Suprapubic skin (tissue), 4 donors: ENCODE measurements at regions not wholly inside any gene's neighbourhood (a gene's known extent, or its start where the extent isn't known, plus 50 kb on each side); places are given as distances from the start of the nearest gene placed in this dataset.
"Not testable (repeated sequence)": the region's sequence is repeated elsewhere in the genome, so short reads cannot be mapped to it uniquely, and the experiment has no call there.

Experiments used
- DNase-seq, 2 donors: peaks; one replicate each; pipeline ENCODE4 v3.0.0-alpha.2; 2019; ENCODE audit warnings: low spot score in 2 of 2
- H3K27ac ChIP-seq: fragments of 200-600 bp; sonication (generic); one replicate; pipeline ENCODE4 v1.5.1; 2019
- H3K27me3 ChIP-seq: fragments of 200-600 bp; sonication (generic); one replicate; pipeline ENCODE4 v1.5.1; 2019
- H3K36me3 ChIP-seq: fragments of 200-600 bp; sonication (generic); one replicate; pipeline ENCODE4 v1.5.1; 2019
- H3K4me1 ChIP-seq: fragments of 200-600 bp; sonication (generic); one replicate; pipeline ENCODE4 v1.5.1; 2019
- H3K4me3 ChIP-seq: fragments of 200-600 bp; sonication (generic); one replicate; pipeline ENCODE4 v1.5.1; 2019; ENCODE audit warnings: mild to moderate bottlenecking
- H3K9me3 ChIP-seq: fragments of 200-600 bp; sonication (generic); one replicate; pipeline ENCODE4 v1.5.1; 2019
- EP300 ChIP-seq: sonication (generic); formaldehyde crosslinking; IDR thresholded peaks from one replicate; pipeline ENCODE4 v1.6.1; 2017; ENCODE audit warnings: antibody characterized with exemption
- POLR2A ChIP-seq, 2 donors: fragments of 450-650 bp; IDR thresholded peaks; one replicate each; pipeline ENCODE4 v1.6.1; 2017; ENCODE audit warnings: antibody characterized with exemption in 2 of 2, mild to moderate bottlenecking in 2 of 2, moderate library complexity in 2 of 2
- POLR2AphosphoS5 ChIP-seq, 3 donors: sonication (generic); formaldehyde crosslinking; IDR thresholded peaks; one replicate each; pipeline ENCODE4 v1.6.1; 2017; ENCODE audit warnings: antibody characterized with exemption in 3 of 3
- WGBS: methylation state at CpG from one replicate; pipeline ENCODE4 v1.1.5; 2018; 5-methylcytosine and 5-hydroxymethylcytosine counted together
- TF ChIP-seq, protein P1 (sequence below), 2 donors: fragments of 200-600 bp in 1 of 2; fragments of 450-650 bp in 1 of 2; sonication (generic) in 1 of 2; IDR thresholded peaks; one replicate each; pipeline ENCODE4 v1.5.1; 2016 to 2019; ENCODE audit warnings: antibody characterized with exemption in 2 of 2, mild to moderate bottlenecking in 1 of 2, moderate library complexity in 1 of 2

DNA sequence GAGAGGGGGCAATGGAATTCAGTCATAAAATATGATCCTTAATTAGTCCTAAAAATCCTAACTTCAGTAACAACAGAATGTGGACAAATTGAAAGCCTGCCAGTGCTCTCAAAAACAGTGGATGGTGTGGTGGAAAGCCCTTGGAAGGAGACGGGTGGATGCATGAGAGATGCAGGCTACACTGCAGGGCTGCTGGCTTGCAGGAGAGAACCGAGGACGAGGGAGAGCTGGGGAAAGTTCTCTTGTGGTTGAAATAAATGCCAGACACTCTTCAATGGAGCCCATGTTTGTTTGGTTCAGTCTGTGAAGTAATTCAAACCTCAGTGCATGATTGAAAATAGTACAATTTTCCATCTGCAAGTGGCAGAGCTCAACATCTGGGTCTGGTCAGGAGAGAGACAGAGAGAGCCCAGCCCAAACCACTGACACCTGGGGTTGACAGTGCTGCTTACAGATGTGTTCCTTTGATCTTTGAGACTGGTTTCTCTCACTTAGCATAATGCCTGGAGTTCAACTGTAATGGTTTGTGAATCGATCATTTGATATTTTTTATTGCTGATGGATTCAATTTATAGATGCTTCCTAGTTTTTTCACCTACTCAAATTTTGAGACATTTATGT is 544.9 kb downstream of the GOLGA6L6 start:
- DNase-seq, H3K27me3 ChIP-seq, H3K27ac ChIP-seq, H3K36me3 ChIP-seq, H3K4me3 ChIP-seq, H3K4me1 ChIP-seq, H3K9me3 ChIP-seq: not testable (repeated sequence)
- 53% methylated on average over 3 of the region's 4 CpGs for WGBS

DNA sequence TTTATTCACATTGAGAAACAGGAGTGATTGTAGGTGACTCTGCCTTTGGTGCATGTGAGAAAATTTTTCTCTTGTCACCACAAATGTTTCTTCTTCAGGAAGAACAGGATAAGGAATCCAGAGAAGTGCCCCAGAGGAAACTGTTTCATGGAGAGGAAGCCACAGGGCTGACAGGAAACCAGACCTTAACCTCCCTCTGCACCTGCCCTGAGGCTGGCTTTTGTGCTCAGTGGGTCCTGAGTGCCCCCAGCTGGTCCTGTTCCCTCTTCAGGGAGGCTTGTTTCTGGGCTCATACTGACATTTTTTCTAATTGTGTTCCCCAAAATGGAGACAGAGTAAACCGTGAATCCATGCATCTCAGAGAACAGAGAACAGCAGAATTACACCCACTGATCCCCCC is 546.3 kb downstream of the GOLGA6L6 start:
- not testable (repeated sequence) for H3K27ac ChIP-seq, H3K4me3 ChIP-seq, DNase-seq, H3K9me3 ChIP-seq, H3K4me1 ChIP-seq, H3K36me3 ChIP-seq, H3K27me3 ChIP-seq
- WGBS = 27% methylated on average over 1 of the region's 1 CpG

DNA sequence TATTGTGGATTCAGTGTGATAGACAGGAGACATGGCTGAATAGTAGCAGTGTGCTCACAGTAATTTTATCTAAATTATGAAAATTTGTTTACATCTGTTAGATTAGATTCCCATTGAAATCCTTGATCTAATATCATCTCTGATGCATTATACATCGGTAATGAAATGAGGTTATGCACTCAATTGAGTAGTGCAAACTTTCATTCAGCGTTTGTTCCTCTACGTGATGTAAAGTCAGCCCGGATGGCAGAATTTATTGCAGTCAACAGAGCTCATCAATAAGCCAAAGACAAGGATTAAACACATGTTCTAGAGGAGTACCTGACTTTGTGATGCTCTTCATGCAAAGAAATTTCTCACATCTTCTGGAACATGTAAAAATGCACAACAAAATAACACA is 549.2 kb downstream of the GOLGA6L6 start:
- no peaks in the 10 kb centered on the region for H3K9me3 ChIP-seq
- H3K4me3 ChIP-seq = no peak overlapping the region
- 70% methylated on average over 4 of the region's 4 CpGs for WGBS
- H3K27me3 ChIP-seq = no peaks in the 10 kb centered on the region
- no peak for DNase-seq
- no peak for TF ChIP-seq EP300
- no peak overlapping the region for H3K27ac ChIP-seq
- no peaks in the 10 kb centered on the region for H3K4me1 ChIP-seq
- H3K36me3 ChIP-seq = no peaks in the 10 kb centered on the region

DNA sequence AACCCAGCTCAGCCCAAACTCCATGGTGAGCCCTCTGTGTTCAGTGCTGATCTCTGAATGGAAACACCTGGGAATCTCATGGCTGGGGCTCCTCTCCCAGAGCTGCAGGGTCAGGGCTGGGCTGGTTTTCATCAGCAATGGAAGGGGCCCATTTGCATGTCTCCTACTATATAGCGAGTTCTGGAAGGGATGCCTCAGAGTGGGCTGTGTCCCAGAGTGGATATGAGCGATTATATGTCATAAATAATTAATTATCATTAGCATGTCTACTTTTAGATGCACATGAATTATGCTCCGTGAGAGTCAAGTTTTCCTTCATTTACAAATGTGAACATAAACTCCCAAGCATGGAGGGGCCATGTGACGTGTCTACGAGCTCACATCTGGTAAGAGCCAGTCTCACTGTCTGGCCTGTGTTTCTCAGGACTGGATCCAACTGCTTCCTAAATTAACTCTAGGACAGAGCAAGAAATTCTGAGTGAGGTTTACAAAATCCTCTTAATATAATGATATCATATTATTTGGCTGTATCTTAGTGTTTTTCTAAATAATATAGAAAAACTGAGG is 553.4 kb downstream of the GOLGA6L6 start:
- no peaks in the 10 kb centered on the region for H3K9me3 ChIP-seq
- H3K4me1 ChIP-seq = no peaks in the 10 kb centered on the region
- 71% methylated on average over 5 of the region's 5 CpGs for WGBS
- H3K27me3 ChIP-seq = no peaks in the 10 kb centered on the region
- no peaks in the 10 kb centered on the region for H3K36me3 ChIP-seq
- TF ChIP-seq EP300 (no peak), POLR2A (IDR thresholded peaks at IDR 0.05) (no peak), POLR2AphosphoS5 (IDR thresholded peaks at IDR 0.05) (no peak)
- TF ChIP-seq, protein P1, sequence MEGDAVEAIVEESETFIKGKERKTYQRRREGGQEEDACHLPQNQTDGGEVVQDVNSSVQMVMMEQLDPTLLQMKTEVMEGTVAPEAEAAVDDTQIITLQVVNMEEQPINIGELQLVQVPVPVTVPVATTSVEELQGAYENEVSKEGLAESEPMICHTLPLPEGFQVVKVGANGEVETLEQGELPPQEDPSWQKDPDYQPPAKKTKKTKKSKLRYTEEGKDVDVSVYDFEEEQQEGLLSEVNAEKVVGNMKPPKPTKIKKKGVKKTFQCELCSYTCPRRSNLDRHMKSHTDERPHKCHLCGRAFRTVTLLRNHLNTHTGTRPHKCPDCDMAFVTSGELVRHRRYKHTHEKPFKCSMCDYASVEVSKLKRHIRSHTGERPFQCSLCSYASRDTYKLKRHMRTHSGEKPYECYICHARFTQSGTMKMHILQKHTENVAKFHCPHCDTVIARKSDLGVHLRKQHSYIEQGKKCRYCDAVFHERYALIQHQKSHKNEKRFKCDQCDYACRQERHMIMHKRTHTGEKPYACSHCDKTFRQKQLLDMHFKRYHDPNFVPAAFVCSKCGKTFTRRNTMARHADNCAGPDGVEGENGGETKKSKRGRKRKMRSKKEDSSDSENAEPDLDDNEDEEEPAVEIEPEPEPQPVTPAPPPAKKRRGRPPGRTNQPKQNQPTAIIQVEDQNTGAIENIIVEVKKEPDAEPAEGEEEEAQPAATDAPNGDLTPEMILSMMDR (IDR thresholded peaks at IDR 0.05) = no peak
- no peak overlapping the region for H3K4me3 ChIP-seq
- no peak for DNase-seq
- no peak overlapping the region for H3K27ac ChIP-seq

DNA sequence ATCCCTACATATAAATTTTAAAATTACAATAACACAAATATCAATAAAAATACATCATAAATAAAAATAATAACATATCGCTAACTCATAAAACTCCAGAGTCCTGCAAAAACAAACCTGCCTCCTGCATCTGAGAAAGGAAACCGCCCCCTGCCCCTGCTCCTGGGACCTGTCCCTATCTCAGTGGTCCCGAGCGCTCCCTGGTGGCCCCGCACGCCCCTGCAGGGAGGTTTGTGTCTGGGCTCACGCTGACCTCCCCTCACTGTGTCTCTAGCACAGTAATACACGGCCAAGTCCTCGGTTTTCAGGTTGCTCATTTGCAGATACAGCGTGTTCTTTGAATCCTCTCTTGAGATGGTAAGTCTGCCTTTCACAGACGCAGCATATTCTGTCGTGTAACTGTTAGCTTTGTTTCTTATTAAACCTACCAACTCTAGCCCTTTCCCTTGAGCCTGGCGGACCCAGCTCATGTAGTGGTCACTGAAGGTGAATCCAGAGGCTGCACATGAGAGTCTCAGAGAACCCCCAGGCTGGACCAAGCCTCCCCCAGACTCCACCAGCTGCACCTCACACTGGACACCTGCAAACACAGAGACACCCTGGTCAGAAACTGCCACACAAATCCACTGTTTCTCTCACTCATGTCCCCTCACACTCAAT is 554.1 kb downstream of the GOLGA6L6 start:
- H3K4me3 ChIP-seq = no peak overlapping the region
- TF ChIP-seq POLR2A (IDR thresholded peaks at IDR 0.05) (no peak), POLR2AphosphoS5 (IDR thresholded peaks at IDR 0.05) (no peak), EP300 (no peak)
- WGBS = 41% methylated on average over 13 of the region's 13 CpGs
- no peak overlapping the region for H3K27ac ChIP-seq
- H3K9me3 ChIP-seq = no peaks in the 10 kb centered on the region
- DNase-seq = no peak
- H3K36me3 ChIP-seq = no peaks in the 10 kb centered on the region
- H3K4me1 ChIP-seq = no peaks in the 10 kb centered on the region
- no peaks in the 10 kb centered on the region for H3K27me3 ChIP-seq

DNA sequence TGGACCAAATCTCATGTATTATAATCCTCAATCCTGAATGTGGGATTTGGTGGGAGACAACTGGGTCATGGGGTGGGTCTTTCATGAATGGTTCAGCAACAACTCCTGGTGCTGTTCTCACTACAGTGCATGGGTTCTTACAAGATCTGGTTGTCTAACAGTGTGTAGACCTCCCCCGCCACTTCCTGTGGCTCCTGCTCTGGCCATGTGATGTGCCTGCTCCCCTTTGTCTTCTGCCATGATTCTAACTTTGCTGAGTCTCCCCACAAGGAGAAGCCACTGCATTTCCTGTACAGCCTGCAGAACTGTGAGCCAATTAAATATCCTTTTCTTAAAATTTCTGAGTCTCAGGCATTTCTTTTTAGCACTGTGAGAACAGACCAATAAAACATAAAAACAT is 557.5 kb downstream of the GOLGA6L6 start:
- no peaks in the 10 kb centered on the region for H3K9me3 ChIP-seq
- H3K4me1 ChIP-seq = no peaks in the 10 kb centered on the region
- no peak overlapping the region for H3K4me3 ChIP-seq
- no peaks in the 10 kb centered on the region for H3K27me3 ChIP-seq
- no peak overlapping the region for H3K27ac ChIP-seq
- TF ChIP-seq, protein P1 (IDR thresholded peaks at IDR 0.05) = no peak
- no peak for TF ChIP-seq POLR2AphosphoS5 (IDR thresholded peaks at IDR 0.05)
- TF ChIP-seq POLR2A (IDR thresholded peaks at IDR 0.05) = no peak
- no peak for TF ChIP-seq EP300
- 75% methylated on average over 1 of the region's 1 CpG for WGBS
- H3K36me3 ChIP-seq = no peaks in the 10 kb centered on the region
- DNase-seq = no peak

DNA sequence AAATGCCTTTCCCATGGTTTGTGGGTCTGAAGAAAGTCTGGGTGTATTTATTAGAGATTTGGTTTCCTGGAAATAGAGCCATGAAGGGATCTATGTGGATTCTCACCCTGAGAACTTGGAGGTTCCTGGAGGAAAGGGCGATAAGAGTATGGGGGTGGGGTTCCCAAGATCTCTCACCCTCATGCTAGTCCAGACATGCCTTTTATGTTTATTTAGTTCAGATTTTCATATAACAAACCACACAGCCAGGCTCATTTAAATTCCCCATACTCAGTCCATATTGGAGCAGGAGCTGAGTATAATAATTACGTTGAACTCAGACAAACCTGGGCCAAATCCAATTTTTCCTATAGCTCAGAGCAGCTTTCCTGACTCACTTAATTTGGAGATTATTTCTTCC is 566.6 kb downstream of the GOLGA6L6 start:
- TF ChIP-seq POLR2A (IDR thresholded peaks at IDR 0.05) (no peak), POLR2AphosphoS5 (IDR thresholded peaks at IDR 0.05) (no peak), EP300 (no peak)
- TF ChIP-seq, protein P1 (IDR thresholded peaks at IDR 0.05) = no peak
- peaks cover 5% of the 10 kb centered on the region for H3K9me3 ChIP-seq
- H3K27ac ChIP-seq = no peak overlapping the region
- no peaks in the 10 kb centered on the region for H3K27me3 ChIP-seq
- H3K4me1 ChIP-seq = no peaks in the 10 kb centered on the region
- no peak overlapping the region for H3K4me3 ChIP-seq
- WGBS = 78% methylated on average over 2 of the region's 2 CpGs
- no peaks in the 10 kb centered on the region for H3K36me3 ChIP-seq
- no peak for DNase-seq
